Endothelial cell of umbilical vein (primary cell): ENCODE measurements at regions not wholly inside any gene's neighbourhood (a gene's known extent, or its start where the extent isn't known, plus 50 kb on each side); places are given as distances from the start of the nearest gene placed in this dataset.

Experiments used
- BruUV-seq: library from RNA; stranded (reverse); fragments of 400-500 nt; replicated peaks from 2 replicates; lab custom pipeline; 2021; lab: Mats Ljungman, UMichigan
- CTCF ChIA-PET: fragments of 300-600, 350-600 bp; sonication (Branson Sonifier 250); formaldehyde crosslinking; loops from one replicate; lab custom pipeline; 2021; ENCODE audit warnings: antibody characterized with exemption, inconsistent platforms; lab: Charles Lee
- POLR2A ChIA-PET: fragments of 300-600, 350-600 bp; sonication (Branson Sonifier 250); formaldehyde crosslinking; loops from one replicate; lab custom pipeline; 2021; ENCODE audit warnings: antibody characterized with exemption, inconsistent platforms; lab: Charles Lee
- DNase-seq: peaks from one replicate; pipeline ENCODE4 v3.0.0-alpha.2; 2011; ENCODE audit warnings: low read depth, low spot score
- FAIRE-seq: peaks from 2 replicates; lab custom pipeline; 2011; peaks lifted over from hg19 to GRCh38; lab: Jason Lieb, UNC
- H2AFZ ChIP-seq: 2 replicates; pipeline ENCODE4 v1.6.0; 2012; ENCODE audit warnings: low read depth, low read length, control low read depth, inconsistent platforms
- H3K27ac ChIP-seq: 2 replicates; pipeline ENCODE4 v1.5.1; 2011; ENCODE audit warnings: low read depth, mild to moderate bottlenecking, control low read depth, low read length, moderate library complexity; ENCODE audit not compliant: insufficient read depth
- H3K27me3 ChIP-seq, 2 experiments: 2 replicates each; pipeline versions ENCODE4 v1.6.0 to v1.6.1; 2011; ENCODE audit warnings: low read length in 2 of 2, mixed read lengths in 1 of 2; ENCODE audit not compliant: control insufficient read depth in 2 of 2, insufficient read depth in 2 of 2
- H3K36me3 ChIP-seq, 2 experiments: 2 replicates in 1 of 2; 3 replicates in 1 of 2; pipeline ENCODE4 v1.5.1; 2011; ENCODE audit warnings: low read length in 2 of 2, mild to moderate bottlenecking in 1 of 2, moderate library complexity in 1 of 2; ENCODE audit not compliant: control insufficient read depth in 2 of 2, insufficient read depth in 2 of 2; ENCODE audit errors: extremely low read depth in 1 of 2
- H3K4me1 ChIP-seq: 3 replicates; pipeline ENCODE4 v1.5.1; 2011; ENCODE audit warnings: mild to moderate bottlenecking, low read length; ENCODE audit not compliant: control insufficient read depth, insufficient read depth; ENCODE audit errors: extremely low read depth
- H3K4me2 ChIP-seq: 2 replicates; pipeline ENCODE4 v1.6.1; 2011; ENCODE audit warnings: low read length, control low read depth, mixed read lengths; ENCODE audit not compliant: insufficient read depth
- H3K4me3 ChIP-seq, 3 experiments: fragments of 200-600 bp in 1 of 3; sonication (generic), shearing (Covaris generic) in 1 of 3; replicated peaks in 1 of 3; 2 replicates each; pipeline ENCODE4 v1.5.1; 2011 to 2016; ENCODE audit warnings: control low read depth in 3 of 3, low read length in 3 of 3, mild to moderate bottlenecking in 2 of 3, inconsistent platforms in 1 of 3, low read depth in 1 of 3, moderate library complexity in 1 of 3; ENCODE audit not compliant: insufficient read depth in 1 of 3
- H3K79me2 ChIP-seq: 2 replicates; pipeline ENCODE4 v1.6.0; 2012; ENCODE audit warnings: low read length, inconsistent platforms; ENCODE audit not compliant: control insufficient read depth, insufficient read depth
- H3K9ac ChIP-seq: replicated peaks from 2 replicates; pipeline ENCODE3; 2011; ENCODE audit warnings: low read length, control low read depth; ENCODE audit not compliant: insufficient read depth; ENCODE audit errors: extremely low read depth
- H3K9me1 ChIP-seq: replicated peaks from 3 replicates; pipeline ENCODE4 v1.6.0; 2011; ENCODE audit warnings: mild to moderate bottlenecking, low read length; ENCODE audit not compliant: control insufficient read depth, insufficient read depth; ENCODE audit errors: extremely low read depth
- H3K9me3 ChIP-seq: replicated peaks from 2 replicates; pipeline ENCODE4 v1.5.1; 2012; ENCODE audit warnings: low read length, inconsistent platforms; ENCODE audit not compliant: control insufficient read depth, insufficient read depth
- H4K20me1 ChIP-seq: replicated peaks from 2 replicates; pipeline ENCODE3; 2011; ENCODE audit warnings: mild to moderate bottlenecking, low read length; ENCODE audit not compliant: control insufficient read depth, insufficient read depth; ENCODE audit errors: extremely low read depth
- CTCF ChIP-seq, 2 donors: IDR thresholded peaks; 1 replicate in 1 of 2; 2 replicates in 1 of 2; pipeline ENCODE4 v1.5.1; 2011; ENCODE audit warnings: low read length in 2 of 2, mild to moderate bottlenecking in 2 of 2, moderate library complexity in 2 of 2, control low read depth in 1 of 2, inconsistent platforms in 1 of 2, low read depth in 1 of 2; ENCODE audit not compliant: insufficient read depth in 1 of 2; ENCODE audit errors: extremely low read depth in 1 of 2
- EZH2 ChIP-seq: IDR thresholded peaks from 2 replicates; pipeline ENCODE4 v1.6.1; 2012; ENCODE audit warnings: borderline replicate concordance, low read depth, mild to moderate bottlenecking, moderate library complexity, low read length, inconsistent platforms; ENCODE audit not compliant: severe bottlenecking
- FOS ChIP-seq: IDR thresholded peaks from 2 replicates; pipeline ENCODE4 v1.6.1; 2011; ENCODE audit warnings: mild to moderate bottlenecking, low read length, moderate library complexity, borderline replicate concordance; ENCODE audit not compliant: insufficient read depth
- GATA2 ChIP-seq: IDR thresholded peaks from 2 replicates; pipeline ENCODE4 v1.7.0; 2011; ENCODE audit warnings: low read depth, mild to moderate bottlenecking, moderate library complexity, mixed read lengths, low read length; ENCODE audit not compliant: insufficient read length, insufficient read depth
- JUN ChIP-seq: IDR thresholded peaks from 2 replicates; pipeline ENCODE4 v1.6.1; 2011; ENCODE audit warnings: borderline replicate concordance, low read depth; ENCODE audit not compliant: insufficient read length, insufficient read depth
- MAX ChIP-seq: IDR thresholded peaks from 2 replicates; pipeline ENCODE4 v1.6.1; 2011; ENCODE audit not compliant: insufficient read depth, insufficient read length
- MYC ChIP-seq: IDR thresholded peaks from one replicate; pipeline ENCODE4 v1.6.1; 2011; ENCODE audit warnings: mild to moderate bottlenecking, low read depth, low read length
- POLR2A ChIP-seq: IDR thresholded peaks from 2 replicates; pipeline ENCODE4 v1.6.1; 2012; ENCODE audit warnings: low read depth, mild to moderate bottlenecking, control low read depth, low read length
- POLR2AphosphoS5 ChIP-seq: IDR thresholded peaks from 2 replicates; pipeline ENCODE4 v1.6.1; 2012; ENCODE audit warnings: low read depth, mild to moderate bottlenecking, control low read depth, low read length, moderate library complexity; ENCODE audit not compliant: insufficient read depth
- dilution Hi-C: fragments of 300-500 bp; cut with MboI; formaldehyde crosslinking; loops from one replicate; pipeline ENCODE4 v1.15.0; 2019; ENCODE audit warnings: low sequenced_read_pairs; ENCODE audit not compliant: extremely low pct_ligation_motif_present
- intact Hi-C: fragments of 100-400 bp; cut with micrococcal nuclease; formaldehyde crosslinking; loops from one replicate; pipeline ENCODE4 v1.10.0; 2022

- intact Hi-C loops (no loop called here), dilution Hi-C loops (no loop called here)
- H3K4me3 ChIP-seq, result no peak overlapping the region
- H2AFZ ChIP-seq, result no peak overlapping the region
- no peak overlapping the region for H3K4me2 ChIP-seq
- H3K79me2 ChIP-seq, result no peaks in the 10 kb centered on the region
- ChIA-PET POLR2A (no interaction called here), CTCF (interaction anchor here (0.6 to 13.6 kb wide), 6 partner anchors 8 to 144 kb away, joined by 3 to 165 read pairs (median 4); no protein-coding TSS in a partner anchor)
- no TSS peak for BruUV-seq
- no peaks in the 10 kb centered on the region for H3K4me1 ChIP-seq
- FAIRE-seq (no peak), DNase-seq (no peak)
- H3K9me1 ChIP-seq, result no peaks in the 10 kb centered on the region
- TF ChIP-seq GATA2 (no peak), MAX (no peak), EZH2 (no peak), FOS (no peak), POLR2A (no peak), JUN (no peak), MYC (no peak), POLR2AphosphoS5 (no peak), CTCF (IDR thresholded peaks at IDR 0.05; ENCODE audit: extremely low read depth in 1 of 2, insufficient read depth in 1 of 2, low read depth in 1 of 2, low read length in 2 of 2) (no peak)
- H3K27me3 ChIP-seq, result peaks cover 0 to 3% of the 10 kb centered on the region in 2 experiments
- no peaks in the 10 kb centered on the region for H3K36me3 ChIP-seq
- no peak overlapping the region for H3K27ac ChIP-seq
- H3K9ac ChIP-seq, result no peak overlapping the region
- no peaks in the 10 kb centered on the region for H4K20me1 ChIP-seq
- no peaks in the 10 kb centered on the region for H3K9me3 ChIP-seq
These were observed 85.9 kb upstream of the LANCL2 start for GRCh38 chr7:55279080-55279845.
